C4-2B (cell line): ENCODE measurements at regions not wholly inside any gene's neighbourhood (a gene's known extent, or its start where the extent isn't known, plus 50 kb on each side); places are given as distances from the start of the nearest gene placed in this dataset.

Experiments
- CTCF ChIP-seq: fragments of 450-650 bp; conservative IDR thresholded peaks from 2 replicates; pipeline ENCODE4 v1.5.1; 2017; ENCODE audit warnings: mild to moderate bottlenecking
- ZFX ChIP-seq: fragments of 450-650 bp; IDR thresholded peaks from 2 replicates; pipeline ENCODE4 v1.6.1; 2017

- TF ChIP-seq CTCF: no peak
- TF ChIP-seq ZFX: no peak
Measured at GRCh38 chr6:140040396-140040795, 665.9 kb upstream of the CITED2 start.
